NB4 (cell line): ENCODE measurements at regions not wholly inside any gene's neighbourhood (a gene's known extent, or its start where the extent isn't known, plus 50 kb on each side); places are given as distances from the start of the nearest gene placed in this dataset.

Experiments
- DNase-seq: peaks from one replicate; pipeline ENCODE4 v3.0.0; 2010; ENCODE audit warnings: low read depth
- H3K4me3 ChIP-seq: one replicate; pipeline ENCODE4 v1.5.1; 2011; ENCODE audit warnings: mild to moderate bottlenecking, low read depth, low read length, moderate library complexity
- CTCF ChIP-seq: IDR thresholded peaks from one replicate; pipeline ENCODE4 v1.5.1; 2012; ENCODE audit warnings: low read depth, low read length
- MAX ChIP-seq: IDR thresholded peaks from 2 replicates; pipeline ENCODE4 v1.6.1; 2011; ENCODE audit warnings: low read depth, low read length
- MYC ChIP-seq: IDR thresholded peaks from 2 replicates; pipeline ENCODE4 v1.6.1; 2011; ENCODE audit warnings: low read depth, low read length
- POLR2A ChIP-seq: IDR thresholded peaks from 2 replicates; pipeline ENCODE4 v1.6.1; 2011; ENCODE audit warnings: mild to moderate bottlenecking; ENCODE audit not compliant: insufficient read length; ENCODE audit errors: extremely low read depth

GRCh38 chr2:207274530-207275189 is 108.9 kb upstream of the KLF7 start:
- no peak overlapping the region for H3K4me3 ChIP-seq
- no peak for TF ChIP-seq POLR2A
- TF ChIP-seq CTCF, result no peak
- TF ChIP-seq MAX, result no peak
- no peak for TF ChIP-seq MYC
- no peak for DNase-seq

- DNase-seq, result no peak
- TF ChIP-seq POLR2A (no peak), MAX (no peak), MYC (no peak), CTCF (no peak)
- H3K4me3 ChIP-seq, result no peak overlapping the region
These were observed 110.0 kb upstream of the KLF7 start for GRCh38 chr2:207275779-207276178.

- TF ChIP-seq CTCF (no peak), MYC (no peak), POLR2A (no peak), MAX (no peak)
- H3K4me3 ChIP-seq, result no peak overlapping the region
- DNase-seq, result no peak
These were observed 110.5 kb upstream of the KLF7 start for GRCh38 chr2:207276248-207276647.

- no peak for DNase-seq
- no peak for TF ChIP-seq CTCF
- no peak for TF ChIP-seq POLR2A
- no peak for TF ChIP-seq MAX
- TF ChIP-seq MYC, result no peak
- no peak overlapping the region for H3K4me3 ChIP-seq
These were observed 111.1 kb upstream of the KLF7 start for GRCh38 chr2:207276858-207277257.

GRCh38 chr2:207279520-207279919 is 113.8 kb upstream of the KLF7 start:
- DNase-seq, result no peak
- TF ChIP-seq MYC (no peak), CTCF (no peak), POLR2A (no peak), MAX (no peak)
- H3K4me3 ChIP-seq, result no peak overlapping the region
